Cardiac fibroblast (primary cell): ENCODE measurements at regions not wholly inside any gene's neighbourhood (a gene's known extent, or its start where the extent isn't known, plus 50 kb on each side); places are given as distances from the start of the nearest gene placed in this dataset.

Experiments used
- DNase-seq, 2 donors: peaks; one replicate each; pipeline versions ENCODE4 v3.0.0 to v3.0.0-alpha.2; 2010; ENCODE audit warnings: low read depth in 2 of 2
- H3K4me3 ChIP-seq, 2 donors: replicated peaks in 1 of 2; 1 replicate in 1 of 2; 2 replicates in 1 of 2; pipeline ENCODE4 v1.5.1; 2011; ENCODE audit warnings: low read depth in 2 of 2, low read length in 2 of 2, mild to moderate bottlenecking in 2 of 2, moderate library complexity in 1 of 2
- TF ChIP-seq, protein P1 (sequence below): IDR thresholded peaks from one replicate; pipeline ENCODE4 v1.5.1; 2011; ENCODE audit warnings: low read depth, mild to moderate bottlenecking, low read length, inconsistent platforms

DNA sequence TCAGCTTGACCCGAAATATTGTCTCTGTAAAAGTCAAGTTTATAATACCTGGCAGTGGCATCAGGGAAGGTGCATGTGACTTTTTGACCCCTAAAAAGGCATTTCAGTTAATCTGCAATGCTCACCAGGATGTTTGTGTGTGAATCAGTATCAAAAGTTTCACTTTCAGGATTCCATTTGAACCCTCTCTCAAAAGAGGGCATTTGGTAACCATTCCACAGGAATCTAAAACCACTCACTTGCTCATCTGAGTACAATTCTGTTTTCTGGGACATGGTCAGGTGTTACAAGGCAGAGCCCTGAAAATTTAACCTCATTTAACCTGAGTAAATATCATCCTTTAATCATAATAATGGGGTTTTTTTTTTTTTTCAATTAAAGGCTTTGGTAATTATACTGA lies 77.9 kb upstream of the KLF7 start:
- TF ChIP-seq, protein P1, sequence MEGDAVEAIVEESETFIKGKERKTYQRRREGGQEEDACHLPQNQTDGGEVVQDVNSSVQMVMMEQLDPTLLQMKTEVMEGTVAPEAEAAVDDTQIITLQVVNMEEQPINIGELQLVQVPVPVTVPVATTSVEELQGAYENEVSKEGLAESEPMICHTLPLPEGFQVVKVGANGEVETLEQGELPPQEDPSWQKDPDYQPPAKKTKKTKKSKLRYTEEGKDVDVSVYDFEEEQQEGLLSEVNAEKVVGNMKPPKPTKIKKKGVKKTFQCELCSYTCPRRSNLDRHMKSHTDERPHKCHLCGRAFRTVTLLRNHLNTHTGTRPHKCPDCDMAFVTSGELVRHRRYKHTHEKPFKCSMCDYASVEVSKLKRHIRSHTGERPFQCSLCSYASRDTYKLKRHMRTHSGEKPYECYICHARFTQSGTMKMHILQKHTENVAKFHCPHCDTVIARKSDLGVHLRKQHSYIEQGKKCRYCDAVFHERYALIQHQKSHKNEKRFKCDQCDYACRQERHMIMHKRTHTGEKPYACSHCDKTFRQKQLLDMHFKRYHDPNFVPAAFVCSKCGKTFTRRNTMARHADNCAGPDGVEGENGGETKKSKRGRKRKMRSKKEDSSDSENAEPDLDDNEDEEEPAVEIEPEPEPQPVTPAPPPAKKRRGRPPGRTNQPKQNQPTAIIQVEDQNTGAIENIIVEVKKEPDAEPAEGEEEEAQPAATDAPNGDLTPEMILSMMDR, result no peak
- H3K4me3 ChIP-seq, result no peak overlapping the region
- no peak for DNase-seq

DNA sequence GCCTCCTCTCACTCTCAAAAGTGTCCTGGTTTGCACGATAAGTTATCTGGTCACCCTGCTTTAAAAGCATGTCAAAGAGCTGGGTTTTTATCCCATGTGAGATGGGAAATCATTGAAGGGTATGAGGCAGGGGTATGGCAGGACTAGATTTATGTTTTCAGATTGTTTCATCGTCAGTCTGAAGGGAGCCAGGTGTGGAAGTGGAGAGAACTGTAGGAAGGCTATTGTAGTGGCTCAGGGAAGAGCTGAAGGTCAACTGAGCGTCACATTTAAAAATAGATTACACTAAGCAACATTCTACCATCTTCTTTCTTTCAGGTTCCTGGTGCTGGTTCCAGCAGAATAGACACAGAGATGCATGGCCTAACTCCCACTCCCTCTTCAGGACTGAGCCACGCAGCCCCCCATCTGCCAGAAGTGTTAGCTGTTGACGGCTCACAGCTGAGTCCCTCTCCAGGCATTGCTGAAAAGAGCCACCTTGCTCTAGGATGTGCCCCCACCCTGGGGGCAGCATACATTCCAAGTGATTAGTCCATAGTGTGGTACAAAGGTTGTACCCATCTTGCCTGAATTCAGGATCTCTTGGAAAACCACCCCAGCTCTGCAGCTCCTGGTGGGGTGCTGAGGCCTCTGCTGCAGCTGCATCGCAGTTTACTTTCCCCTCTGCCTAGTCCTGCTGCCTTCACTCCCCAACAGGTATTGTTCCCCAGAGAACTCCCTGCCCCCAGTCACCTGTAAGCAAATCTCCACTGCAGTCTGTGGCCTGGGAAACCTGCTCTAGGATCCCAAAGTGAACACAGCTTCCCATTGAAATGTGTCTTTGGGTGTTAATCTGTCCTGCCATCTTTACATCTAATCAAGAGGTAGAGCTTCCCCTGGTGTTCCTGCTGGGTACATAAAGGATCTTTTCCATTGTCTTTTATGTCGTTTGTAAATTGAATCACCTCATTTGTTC lies 79.5 kb upstream of the KLF7 start:
- no peak overlapping the region for H3K4me3 ChIP-seq
- DNase-seq, result no peak
- TF ChIP-seq, protein P1, result no peak

DNA sequence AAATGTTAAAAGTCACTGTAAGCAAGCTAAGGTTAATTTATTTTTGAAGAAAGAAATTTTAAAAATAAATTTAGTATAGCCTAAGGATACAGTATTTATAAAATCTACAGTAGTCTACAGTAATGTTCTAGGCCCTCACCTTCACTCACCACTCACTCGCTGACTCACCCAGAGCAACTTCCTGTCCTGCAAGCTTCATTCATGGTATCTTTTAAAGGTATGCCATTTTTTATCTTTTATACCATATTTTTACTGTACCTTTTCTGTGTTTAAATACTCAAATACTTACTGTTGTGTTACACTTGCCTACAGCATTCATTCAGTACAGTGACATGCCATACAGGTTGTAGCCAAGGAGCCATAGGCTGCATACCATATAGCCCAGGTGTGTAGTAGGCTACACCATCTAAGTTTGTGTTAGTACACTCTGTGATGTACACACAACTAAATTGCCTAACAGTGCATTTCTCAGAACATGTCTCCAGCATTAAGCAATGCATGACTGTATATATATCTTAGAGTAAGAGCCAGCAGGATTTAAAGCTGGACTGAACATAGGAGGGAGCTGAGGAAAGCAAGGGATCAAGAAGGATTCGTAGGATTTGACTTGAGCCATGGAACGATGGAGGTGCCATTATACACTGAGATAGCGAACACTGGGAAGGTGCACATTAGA lies 83.1 kb upstream of the KLF7 start:
- peak in 1 of 2 donors; percentile 53 for DNase-seq
- H3K4me3 ChIP-seq, result no peak overlapping the region
- TF ChIP-seq, protein P1, result no peak

DNA sequence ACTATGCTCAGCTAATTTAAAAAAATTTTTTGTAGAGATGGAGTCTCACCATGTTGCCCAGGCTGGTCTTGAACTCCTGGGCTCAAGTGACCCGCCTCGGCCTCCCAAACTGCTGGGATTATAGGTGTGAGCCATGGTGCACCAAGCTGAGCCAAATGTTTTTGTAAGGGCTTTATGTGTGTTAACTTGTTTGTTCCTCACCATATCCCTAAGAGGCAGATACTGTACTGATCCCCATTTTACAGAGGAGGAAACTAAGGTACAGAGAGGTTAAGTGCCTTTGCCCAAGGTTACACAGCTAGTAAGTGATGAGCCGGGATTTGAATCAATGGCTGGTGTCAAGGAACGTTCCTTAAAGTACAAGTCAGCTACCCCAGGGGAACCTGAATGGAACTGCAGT lies 85.3 kb upstream of the KLF7 start:
- H3K4me3 ChIP-seq, result no peak overlapping the region
- TF ChIP-seq, protein P1, result no peak
- no peak for DNase-seq

DNA sequence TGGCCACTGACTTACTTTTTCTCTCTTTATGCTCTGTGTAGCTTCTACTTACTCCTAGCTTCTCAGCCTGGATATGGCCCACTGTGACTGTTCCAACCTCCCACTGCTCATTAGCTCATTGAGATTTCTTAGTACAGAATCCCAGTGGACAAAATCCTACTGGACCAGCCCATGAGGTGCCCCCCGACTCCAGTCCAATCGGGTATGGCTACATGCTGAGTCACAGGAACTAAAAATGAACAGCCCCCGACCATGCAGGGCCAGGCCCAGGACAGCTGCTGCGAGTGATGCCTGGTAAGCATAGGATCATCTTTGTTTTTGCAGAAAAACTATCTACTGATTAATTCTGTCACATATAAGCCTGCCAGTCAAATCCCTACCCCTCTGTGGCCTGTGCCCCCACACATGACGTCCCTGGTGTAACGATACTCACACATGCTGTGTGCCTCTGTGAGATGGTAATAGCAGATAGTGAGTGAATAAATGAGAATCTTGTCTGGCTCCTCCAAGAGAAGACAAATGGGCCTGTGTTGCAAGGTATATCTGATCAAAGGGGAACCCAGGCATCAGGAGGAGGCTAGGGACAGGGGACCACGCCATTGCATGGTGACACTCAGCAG lies 85.9 kb upstream of the KLF7 start:
- TF ChIP-seq, protein P1, result no peak
- H3K4me3 ChIP-seq, result no peak overlapping the region
- DNase-seq, result no peak

DNA sequence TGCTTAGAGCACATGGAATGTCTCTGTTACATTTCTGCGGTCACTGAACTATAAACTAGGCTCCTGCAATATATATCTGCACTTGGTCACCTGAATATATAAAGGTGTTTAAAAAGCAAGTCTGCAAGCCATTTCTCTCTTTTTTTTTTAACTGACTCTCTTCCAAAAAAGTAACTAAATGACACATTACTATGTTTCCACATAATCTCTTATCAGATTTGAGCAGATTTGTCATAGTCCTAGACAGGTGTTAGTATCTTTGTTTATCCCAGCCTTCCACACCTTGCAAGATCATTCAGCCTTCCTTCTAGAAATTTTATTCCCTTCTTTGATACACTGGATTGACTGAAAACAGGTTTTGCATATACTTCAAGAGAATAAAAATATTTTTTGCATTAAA lies 86.7 kb upstream of the KLF7 start:
- no peak overlapping the region for H3K4me3 ChIP-seq
- no peak for DNase-seq
- TF ChIP-seq, protein P1, result no peak
